OCI-LY3 (cell line): ENCODE measurements at regions not wholly inside any gene's neighbourhood (a gene's known extent, or its start where the extent isn't known, plus 50 kb on each side); places are given as distances from the start of the nearest gene placed in this dataset.

Source experiments
- CTCF ChIP-seq: fragments of 200-600, 300-600 bp; sonication (generic); IDR thresholded peaks from 2 replicates; pipeline ENCODE4 v1.5.1; 2014; ENCODE audit warnings: antibody characterized with exemption, low read length, low read depth
- EZH2phosphoT487 ChIP-seq: fragments of 200-600 bp; shearing (Covaris generic); IDR thresholded peaks from 2 replicates; pipeline ENCODE4 v1.6.1; 2018; ENCODE audit warnings: antibody characterized with exemption, mixed run types, low read depth

GRCh38 chr3:98691897-98692296, 71.2 kb upstream of the ST3GAL6 start:
- TF ChIP-seq CTCF (no peak), EZH2phosphoT487 (no peak)
